ENCODE measurements at regions not wholly inside any gene's neighbourhood (a gene's known extent, or its start where the extent isn't known, plus 50 kb on each side); places are given as distances from the start of the nearest gene placed in this dataset.
A peak's percentile ranks its signal among the peaks of the same experiment; 100 is the strongest.

GRCh38 chr12:20127413-20127812 lies 240.9 kb upstream of the PDE3A start:
- no peaks in the 10 kb centered on the region for H3K27me3 ChIP-seq (ENCODE audit: control insufficient read depth, insufficient read depth, low read length)

GRCh38 chr12:20128928-20129327 lies 239.4 kb upstream of the PDE3A start:
- Histone ChIP-seq H3K4me2 (ENCODE audit: extremely low read depth, insufficient read depth, low read length) (no peak overlapping the region), H3K36me3 (ENCODE audit: control insufficient read depth, insufficient read depth, low read length) (no peaks in the 10 kb centered on the region), H3K4me3 (replicated peaks in 1 of 4; ENCODE audit: control extremely low read depth in 1 of 4, insufficient read depth in 1 of 4, low read depth in 3 of 4, low read length in 4 of 4) (no peak overlapping the region), H3K4me1 (ENCODE audit: control insufficient read depth, extremely low read depth, insufficient read depth, low read length) (no peaks in the 10 kb centered on the region), H4K20me1 (ENCODE audit: control insufficient read depth, extremely low read depth, insufficient read depth, low read length) (no peaks in the 10 kb centered on the region), H3K9me3 (ENCODE audit: control insufficient read depth, insufficient read depth, low read depth, low read length) (no peaks in the 10 kb centered on the region), H3K27me3 (ENCODE audit: control insufficient read depth, insufficient read depth, low read length) (no peaks in the 10 kb centered on the region), H2AFZ (ENCODE audit: low read length) (no peak overlapping the region), H3K79me2 (ENCODE audit: control insufficient read depth, insufficient read depth, low read length) (no peaks in the 10 kb centered on the region), H3K9ac (ENCODE audit: insufficient read depth, low read length) (no peak overlapping the region), H3K27ac (ENCODE audit: insufficient read depth, low read length) (no peak overlapping the region)
- peak; percentile 3 to 26 for DNase-seq (ENCODE audit: low read depth in 2 of 2)
- TF ChIP-seq EZH2 (IDR thresholded peaks at IDR 0.05; ENCODE audit: low read length, missing control alignments) (no peak), CTCF (conservative IDR thresholded peaks at IDR 0.05 in 1 of 2, IDR thresholded peaks at IDR 0.05 in 1 of 2; ENCODE audit: low read depth in 1 of 2, low read length in 2 of 2) (no peak)

More at GRCh38 chr12:20127413-20127812, 240.9 kb upstream of the PDE3A start:
- H2AFZ ChIP-seq (ENCODE audit: low read length) = no peak overlapping the region
- TF ChIP-seq CTCF (conservative IDR thresholded peaks at IDR 0.05 in 1 of 2, IDR thresholded peaks at IDR 0.05 in 1 of 2; ENCODE audit: low read depth in 1 of 2, low read length in 2 of 2) = no peak
- no peak for TF ChIP-seq EZH2 (IDR thresholded peaks at IDR 0.05; ENCODE audit: low read length, missing control alignments)
- H4K20me1 ChIP-seq (ENCODE audit: control insufficient read depth, extremely low read depth, insufficient read depth, low read length) = no peaks in the 10 kb centered on the region
- no peak overlapping the region for H3K4me2 ChIP-seq (ENCODE audit: extremely low read depth, insufficient read depth, low read length)
- H3K9ac ChIP-seq (ENCODE audit: insufficient read depth, low read length) = no peak overlapping the region
- no peak overlapping the region for H3K4me3 ChIP-seq (replicated peaks in 1 of 4; ENCODE audit: control extremely low read depth in 1 of 4, insufficient read depth in 1 of 4, low read depth in 3 of 4, low read length in 4 of 4)
- H3K4me1 ChIP-seq (ENCODE audit: control insufficient read depth, extremely low read depth, insufficient read depth, low read length) = no peaks in the 10 kb centered on the region
- no peaks in the 10 kb centered on the region for H3K79me2 ChIP-seq (ENCODE audit: control insufficient read depth, insufficient read depth, low read length)
- no peaks in the 10 kb centered on the region for H3K9me3 ChIP-seq (ENCODE audit: control insufficient read depth, insufficient read depth, low read depth, low read length)
- peak in 1 of 2 donors; percentile 39 for DNase-seq (ENCODE audit: low read depth in 2 of 2)
- H3K27ac ChIP-seq (ENCODE audit: insufficient read depth, low read length) = no peak overlapping the region
- H3K36me3 ChIP-seq (ENCODE audit: control insufficient read depth, insufficient read depth, low read length) = no peaks in the 10 kb centered on the region

- no peaks in the 10 kb centered on the region for H3K9me3 ChIP-seq (ENCODE audit: control insufficient read depth, insufficient read depth, low read depth, low read length)
- no peaks in the 10 kb centered on the region for H3K27me3 ChIP-seq (ENCODE audit: control insufficient read depth, insufficient read depth, low read length)
- H3K4me2 ChIP-seq (ENCODE audit: extremely low read depth, insufficient read depth, low read length) = no peak overlapping the region
- no peak overlapping the region for H3K4me3 ChIP-seq (replicated peaks in 1 of 4; ENCODE audit: control extremely low read depth in 1 of 4, insufficient read depth in 1 of 4, low read depth in 3 of 4, low read length in 4 of 4)
- no peaks in the 10 kb centered on the region for H3K79me2 ChIP-seq (ENCODE audit: control insufficient read depth, insufficient read depth, low read length)
- no peak for DNase-seq (ENCODE audit: low read depth in 2 of 2)
- H3K4me1 ChIP-seq (ENCODE audit: control insufficient read depth, extremely low read depth, insufficient read depth, low read length) = no peaks in the 10 kb centered on the region
- H3K27ac ChIP-seq (ENCODE audit: insufficient read depth, low read length) = no peak overlapping the region
- TF ChIP-seq CTCF (conservative IDR thresholded peaks at IDR 0.05 in 1 of 2, IDR thresholded peaks at IDR 0.05 in 1 of 2; ENCODE audit: low read depth in 1 of 2, low read length in 2 of 2) = no peak
- no peak for TF ChIP-seq EZH2 (IDR thresholded peaks at IDR 0.05; ENCODE audit: low read length, missing control alignments)
- H3K36me3 ChIP-seq (ENCODE audit: control insufficient read depth, insufficient read depth, low read length) = no peaks in the 10 kb centered on the region
- H4K20me1 ChIP-seq (ENCODE audit: control insufficient read depth, extremely low read depth, insufficient read depth, low read length) = no peaks in the 10 kb centered on the region
- H2AFZ ChIP-seq (ENCODE audit: low read length) = no peak overlapping the region
- H3K9ac ChIP-seq (ENCODE audit: insufficient read depth, low read length) = no peak overlapping the region
Observed at GRCh38 chr12:20132818-20133217, 235.5 kb upstream of the PDE3A start.

Data from fibroblast of lung (primary cell).